ENCODE measurements at regions not wholly inside any gene's neighbourhood (a gene's known extent, or its start where the extent isn't known, plus 50 kb on each side); places are given as distances from the start of the nearest gene placed in this dataset.

DNA sequence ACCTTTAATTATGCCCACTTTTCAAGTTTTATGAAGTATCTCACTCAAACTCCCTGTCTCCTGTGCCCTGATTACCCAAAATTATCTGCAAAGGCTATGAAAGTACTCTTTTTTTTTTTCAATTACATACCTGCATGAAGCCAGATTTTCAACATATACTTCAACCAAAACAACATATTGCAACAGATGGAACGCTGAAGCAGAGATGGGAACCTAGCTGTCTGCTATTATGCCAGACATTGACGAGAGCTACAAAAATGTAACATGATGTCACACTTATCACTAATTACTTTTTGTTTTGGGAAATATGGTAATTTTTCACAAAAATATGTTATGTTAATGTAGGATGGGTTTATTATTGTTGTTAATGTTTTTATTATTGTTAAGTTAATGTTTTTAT is 86.5 kb upstream of the SLC1A3 start:
- TF ChIP-seq, protein P1, sequence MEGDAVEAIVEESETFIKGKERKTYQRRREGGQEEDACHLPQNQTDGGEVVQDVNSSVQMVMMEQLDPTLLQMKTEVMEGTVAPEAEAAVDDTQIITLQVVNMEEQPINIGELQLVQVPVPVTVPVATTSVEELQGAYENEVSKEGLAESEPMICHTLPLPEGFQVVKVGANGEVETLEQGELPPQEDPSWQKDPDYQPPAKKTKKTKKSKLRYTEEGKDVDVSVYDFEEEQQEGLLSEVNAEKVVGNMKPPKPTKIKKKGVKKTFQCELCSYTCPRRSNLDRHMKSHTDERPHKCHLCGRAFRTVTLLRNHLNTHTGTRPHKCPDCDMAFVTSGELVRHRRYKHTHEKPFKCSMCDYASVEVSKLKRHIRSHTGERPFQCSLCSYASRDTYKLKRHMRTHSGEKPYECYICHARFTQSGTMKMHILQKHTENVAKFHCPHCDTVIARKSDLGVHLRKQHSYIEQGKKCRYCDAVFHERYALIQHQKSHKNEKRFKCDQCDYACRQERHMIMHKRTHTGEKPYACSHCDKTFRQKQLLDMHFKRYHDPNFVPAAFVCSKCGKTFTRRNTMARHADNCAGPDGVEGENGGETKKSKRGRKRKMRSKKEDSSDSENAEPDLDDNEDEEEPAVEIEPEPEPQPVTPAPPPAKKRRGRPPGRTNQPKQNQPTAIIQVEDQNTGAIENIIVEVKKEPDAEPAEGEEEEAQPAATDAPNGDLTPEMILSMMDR (conservative IDR thresholded peaks at IDR 0.05; ENCODE audit: low read length): no peak
- DNase-seq (ENCODE audit: low read depth): no peak
- no peak overlapping the region for H3K4me3 ChIP-seq (ENCODE audit: low read length)

DNA sequence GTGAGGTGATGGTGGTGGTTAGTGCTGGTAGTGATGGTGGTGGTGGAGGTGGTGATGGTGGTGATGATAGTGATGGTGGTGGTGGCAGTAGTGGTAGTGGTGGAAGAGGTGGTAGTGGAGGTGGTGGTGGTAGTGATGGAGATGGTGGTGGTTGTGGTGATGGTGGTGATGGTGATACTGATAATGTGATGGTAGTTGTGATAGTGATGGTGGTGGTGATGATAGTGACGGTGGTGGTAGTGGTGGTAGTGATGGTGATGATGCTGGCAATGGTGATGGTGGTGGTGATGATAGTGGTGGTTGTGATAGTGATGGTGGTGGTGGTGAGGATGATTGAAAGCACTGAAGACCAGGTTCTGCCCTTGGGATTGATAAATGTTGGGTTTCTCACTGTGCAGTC is 85.2 kb upstream of the SLC1A3 start:
- TF ChIP-seq, protein P1 (conservative IDR thresholded peaks at IDR 0.05; ENCODE audit: low read length): no peak
- no peak for DNase-seq (ENCODE audit: low read depth)
- no peak overlapping the region for H3K4me3 ChIP-seq (ENCODE audit: low read length)

DNA sequence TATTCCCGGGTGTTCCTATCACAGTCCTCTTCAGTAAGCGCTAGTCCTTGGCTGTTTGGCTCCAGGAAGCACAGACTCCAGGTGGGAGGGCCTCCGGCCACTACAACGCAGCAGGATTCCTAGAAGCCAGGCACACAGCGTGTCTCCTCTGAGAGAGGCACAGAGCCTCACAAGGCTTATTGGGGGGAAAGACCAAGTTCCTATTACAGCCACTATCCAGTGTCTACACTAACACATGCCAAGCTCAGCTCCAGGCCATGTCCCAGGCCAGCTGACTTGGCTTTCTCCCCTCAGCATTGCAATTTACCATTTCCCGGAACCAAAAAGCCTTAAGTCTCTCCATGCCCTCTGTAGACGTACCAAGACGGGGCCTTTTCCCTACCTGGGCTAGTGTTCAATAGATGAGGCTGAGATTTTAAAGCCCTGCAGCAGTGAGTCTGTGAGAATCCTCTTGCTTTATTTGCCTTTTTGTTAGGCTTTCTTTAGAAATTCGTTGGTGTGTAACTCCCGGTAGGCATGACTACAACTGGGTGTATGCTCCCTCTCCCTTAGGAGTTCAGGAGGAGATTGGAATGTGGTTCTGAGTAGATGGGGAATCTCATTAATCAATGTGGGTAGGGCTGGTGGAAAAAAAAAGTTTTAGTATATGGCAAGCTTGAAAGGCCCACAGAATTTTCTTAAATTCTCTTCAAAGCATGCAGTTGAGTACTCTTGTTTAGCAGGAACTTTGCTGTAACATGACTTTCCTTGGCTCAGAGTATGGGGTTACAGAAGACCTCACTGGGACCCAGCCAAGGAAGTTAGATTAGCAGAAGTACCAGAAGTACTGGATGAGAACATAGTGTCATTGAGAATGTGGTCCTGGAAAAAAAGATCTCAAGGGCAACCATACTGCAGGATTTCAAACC is 84.3 kb upstream of the SLC1A3 start:
- TF ChIP-seq, protein P1 (conservative IDR thresholded peaks at IDR 0.05; ENCODE audit: low read length): no peak

DNA sequence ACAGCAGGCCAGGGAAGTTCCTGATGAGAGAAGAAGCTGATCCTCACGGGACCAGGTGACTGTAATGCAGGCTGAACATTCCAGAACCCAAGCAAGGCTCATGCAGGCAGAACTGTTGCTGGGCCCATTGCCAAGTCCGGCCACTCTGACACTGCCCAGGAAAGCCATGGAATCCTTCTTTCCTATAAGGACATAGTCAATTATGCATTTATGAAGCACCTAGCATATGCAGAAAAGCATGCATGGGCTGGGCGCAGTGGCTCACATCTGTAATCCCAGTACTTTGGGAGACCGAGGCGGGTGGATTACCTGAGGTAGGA is 83.7 kb upstream of the SLC1A3 start:
- no peak for DNase-seq (ENCODE audit: low read depth)
- TF ChIP-seq, protein P1 (conservative IDR thresholded peaks at IDR 0.05; ENCODE audit: low read length): no peak
- no peak overlapping the region for H3K4me3 ChIP-seq (ENCODE audit: low read length)

More for the DNA sequence above, 84.3 kb upstream of the SLC1A3 start:
- DNase-seq (ENCODE audit: low read depth): no peak
- H3K4me3 ChIP-seq (ENCODE audit: low read length): no peak overlapping the region

DNA sequence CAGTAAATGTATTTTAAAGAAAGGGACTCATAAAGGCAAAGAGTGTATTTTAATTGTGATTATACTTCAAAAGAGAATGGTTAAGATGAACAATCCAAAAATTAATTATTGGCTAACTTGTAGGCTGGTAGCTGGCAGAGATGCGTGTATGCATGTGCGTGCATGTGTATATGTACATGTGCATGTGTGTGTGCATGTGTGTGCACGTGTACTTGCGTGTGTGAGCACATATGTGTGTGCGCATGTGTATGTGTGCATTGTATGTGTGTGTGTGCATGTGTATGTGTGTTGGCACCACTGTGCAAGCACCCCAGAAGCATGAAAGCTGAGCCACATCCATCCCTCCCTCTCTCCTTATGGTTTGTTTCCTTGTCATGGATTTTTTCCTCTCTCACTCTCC is 83.0 kb upstream of the SLC1A3 start:
- no peak overlapping the region for H3K4me3 ChIP-seq (ENCODE audit: low read length)
- DNase-seq (ENCODE audit: low read depth): no peak
- TF ChIP-seq, protein P1 (conservative IDR thresholded peaks at IDR 0.05; ENCODE audit: low read length): no peak

DNA sequence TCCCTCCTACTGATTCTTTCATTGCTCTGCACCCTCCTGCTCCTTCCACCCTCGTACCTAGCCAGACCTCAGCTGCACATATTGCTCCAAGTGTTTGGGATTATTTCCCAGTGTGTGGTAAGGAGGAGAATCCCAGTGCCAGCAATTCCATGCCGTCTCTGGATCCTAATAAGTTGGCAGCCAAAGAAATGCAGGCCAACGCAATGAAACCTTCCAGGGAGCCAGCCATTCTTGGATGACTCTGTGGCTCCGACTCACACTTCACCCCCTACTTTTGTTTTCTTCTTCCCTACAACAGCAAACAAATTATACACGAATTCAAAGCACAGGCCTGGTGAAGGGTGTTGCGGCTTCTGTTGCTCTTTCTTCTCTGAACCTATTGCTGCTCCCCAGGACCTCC is 82.5 kb upstream of the SLC1A3 start:
- no peak overlapping the region for H3K4me3 ChIP-seq (ENCODE audit: low read length)
- TF ChIP-seq, protein P1 (conservative IDR thresholded peaks at IDR 0.05; ENCODE audit: low read length): no peak
- DNase-seq (ENCODE audit: low read depth): no peak

DNA sequence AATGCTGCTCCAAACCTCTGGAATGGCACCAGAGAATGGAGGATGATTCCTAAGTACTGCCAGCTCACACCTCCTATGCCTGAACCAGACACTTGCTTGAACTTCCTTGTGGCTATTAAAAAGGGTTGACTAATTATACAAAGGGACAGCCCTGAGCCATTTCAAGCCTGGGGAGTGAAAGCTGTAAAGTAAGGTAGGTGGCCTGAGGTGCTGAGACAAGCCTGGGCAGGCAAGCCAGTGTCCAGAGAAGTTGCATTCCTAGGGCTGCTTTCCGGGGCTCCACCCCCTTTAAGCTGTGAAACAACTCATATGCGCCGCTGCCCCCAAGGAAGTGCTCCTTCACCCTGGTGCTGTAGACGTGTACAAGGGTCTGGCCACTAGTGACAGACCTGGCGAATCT is 79.9 kb upstream of the SLC1A3 start:
- TF ChIP-seq, protein P1 (conservative IDR thresholded peaks at IDR 0.05; ENCODE audit: low read length): no peak
- H3K4me3 ChIP-seq (ENCODE audit: low read length): no peak overlapping the region
- DNase-seq (ENCODE audit: low read depth): no peak
